HG03066 (cell line): ENCODE measurements at regions not wholly inside any gene's neighbourhood (a gene's known extent, or its start where the extent isn't known, plus 50 kb on each side); places are given as distances from the start of the nearest gene placed in this dataset.
A peak's percentile ranks its signal among the peaks of the same experiment; 100 is the strongest.

Source experiments
- ATAC-seq: cut with Tn5 transposase; IDR thresholded peaks from one replicate; pipeline ENCODE4 v1.9.1; 2021; ENCODE audit warnings: low read depth; ENCODE audit not compliant: unreplicated experiment

DNA sequence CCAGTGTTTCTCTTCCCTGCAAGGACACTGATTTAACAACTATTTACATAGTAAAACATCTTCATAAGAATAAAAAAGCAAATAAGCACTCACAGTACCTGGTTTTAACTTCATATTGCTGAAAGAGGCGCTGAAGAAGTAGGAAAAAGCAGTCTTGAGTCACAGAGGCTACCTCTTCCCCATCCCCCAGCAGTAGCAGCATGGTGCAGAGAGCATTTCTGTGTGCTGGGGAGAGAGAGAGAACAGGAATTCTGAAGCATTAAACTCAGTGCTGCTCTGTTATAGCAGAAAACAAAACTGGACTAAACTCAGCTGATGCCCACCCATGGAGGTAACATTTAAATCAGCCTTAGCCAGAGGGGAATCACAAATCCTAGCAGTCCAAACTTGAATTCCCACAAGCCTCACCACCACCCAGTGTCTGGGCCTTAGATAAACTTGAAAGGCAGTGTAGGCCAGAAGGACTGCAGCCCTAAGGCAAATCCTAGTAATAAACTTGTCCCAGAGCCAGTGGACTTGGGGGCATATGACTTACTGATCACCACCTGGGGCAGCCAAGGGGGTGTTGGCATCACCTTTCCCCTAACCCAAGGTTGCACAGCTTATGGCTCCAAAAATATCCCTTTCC, 321.8 kb upstream of the CWC22 start:
- ATAC-seq = no peak

DNA sequence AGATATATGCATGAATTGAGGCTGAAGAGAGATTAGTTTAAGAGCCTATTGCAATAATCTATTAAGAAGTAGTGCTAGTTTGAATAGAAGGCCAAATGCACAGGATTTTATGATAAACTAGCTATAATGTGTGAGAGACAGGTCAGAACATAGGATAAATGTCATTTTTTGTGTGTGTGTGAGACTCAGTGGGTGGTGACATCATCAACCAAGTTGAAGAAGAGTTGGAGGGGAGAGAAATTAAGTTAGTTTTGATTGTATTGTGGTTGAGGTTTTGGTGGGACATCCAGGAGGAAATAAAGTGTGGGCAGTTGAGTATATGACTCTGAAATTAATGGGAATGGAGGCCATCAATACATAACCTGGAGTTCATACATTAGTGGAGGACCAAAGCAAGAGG, 320.1 kb upstream of the CWC22 start:
- no peak for ATAC-seq

DNA sequence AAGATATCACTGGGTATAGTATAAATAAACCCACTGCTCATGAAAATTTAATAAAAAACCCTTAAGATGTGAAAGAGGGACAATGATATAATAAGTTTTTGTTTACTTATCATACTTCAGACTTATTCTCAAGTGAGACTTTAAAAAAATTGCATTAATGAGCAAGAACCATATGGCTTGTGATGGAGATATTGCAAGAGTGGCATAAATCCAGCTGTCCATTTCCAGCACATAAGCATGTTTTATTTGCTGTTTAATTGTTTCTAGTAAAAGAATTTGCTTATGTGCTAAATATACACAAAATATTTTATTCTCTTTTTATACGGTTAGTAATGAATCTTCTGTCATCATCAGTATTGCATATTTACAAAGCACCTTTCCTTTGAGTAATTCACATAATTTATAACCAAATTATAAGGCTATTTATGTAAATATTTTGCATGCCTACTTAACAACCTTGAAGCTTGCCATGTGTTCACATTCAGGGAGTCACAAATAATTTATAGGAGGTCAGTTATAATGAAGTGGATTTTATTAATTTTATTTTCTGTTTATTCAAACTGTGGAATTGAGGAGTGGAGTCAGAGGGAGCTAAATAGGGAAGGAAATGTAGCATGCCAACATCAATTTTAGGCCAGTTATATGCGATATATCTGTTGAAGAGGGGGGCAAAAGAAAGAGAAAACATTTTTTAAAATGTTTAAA, 318.5 kb upstream of the CWC22 start:
- ATAC-seq = no peak

DNA sequence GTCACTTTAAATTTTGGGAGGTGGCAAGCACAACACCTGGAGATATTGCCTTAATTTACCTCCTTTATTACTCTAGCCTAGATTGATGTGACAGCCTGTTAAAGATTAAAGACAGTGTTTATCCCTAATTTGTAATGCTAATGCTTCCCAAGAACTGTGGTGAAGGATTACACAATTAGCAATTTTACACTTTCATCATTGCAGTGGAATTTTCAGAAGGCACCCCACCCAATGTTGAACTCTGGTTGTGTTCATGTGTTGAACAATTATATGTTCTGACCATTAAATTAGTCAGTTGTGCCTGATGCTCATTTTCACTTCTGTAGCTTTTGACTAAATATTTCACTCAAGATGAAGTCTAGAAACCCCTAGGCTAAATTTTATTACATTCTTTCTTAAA, 317.1 kb upstream of the CWC22 start:
- no peak for ATAC-seq

DNA sequence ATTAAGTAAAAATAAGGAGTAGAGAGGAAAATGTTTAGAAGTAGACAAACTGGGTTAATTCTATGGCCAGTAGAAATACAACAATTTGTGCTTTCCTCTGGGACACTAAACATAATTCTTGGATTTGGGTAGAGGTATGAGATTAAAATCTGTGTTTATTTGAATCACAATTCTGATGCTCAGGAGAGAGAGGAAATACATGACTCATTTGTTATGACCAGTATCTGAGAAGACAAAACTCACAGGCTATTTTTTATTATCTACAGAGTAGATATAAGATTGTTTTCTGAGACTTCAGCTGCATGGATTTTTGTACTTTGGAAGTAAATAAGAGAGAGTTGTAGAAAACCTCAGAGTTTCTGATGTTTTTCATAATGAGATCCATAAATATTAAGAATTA, 315.7 kb upstream of the CWC22 start:
- no peak for ATAC-seq

DNA sequence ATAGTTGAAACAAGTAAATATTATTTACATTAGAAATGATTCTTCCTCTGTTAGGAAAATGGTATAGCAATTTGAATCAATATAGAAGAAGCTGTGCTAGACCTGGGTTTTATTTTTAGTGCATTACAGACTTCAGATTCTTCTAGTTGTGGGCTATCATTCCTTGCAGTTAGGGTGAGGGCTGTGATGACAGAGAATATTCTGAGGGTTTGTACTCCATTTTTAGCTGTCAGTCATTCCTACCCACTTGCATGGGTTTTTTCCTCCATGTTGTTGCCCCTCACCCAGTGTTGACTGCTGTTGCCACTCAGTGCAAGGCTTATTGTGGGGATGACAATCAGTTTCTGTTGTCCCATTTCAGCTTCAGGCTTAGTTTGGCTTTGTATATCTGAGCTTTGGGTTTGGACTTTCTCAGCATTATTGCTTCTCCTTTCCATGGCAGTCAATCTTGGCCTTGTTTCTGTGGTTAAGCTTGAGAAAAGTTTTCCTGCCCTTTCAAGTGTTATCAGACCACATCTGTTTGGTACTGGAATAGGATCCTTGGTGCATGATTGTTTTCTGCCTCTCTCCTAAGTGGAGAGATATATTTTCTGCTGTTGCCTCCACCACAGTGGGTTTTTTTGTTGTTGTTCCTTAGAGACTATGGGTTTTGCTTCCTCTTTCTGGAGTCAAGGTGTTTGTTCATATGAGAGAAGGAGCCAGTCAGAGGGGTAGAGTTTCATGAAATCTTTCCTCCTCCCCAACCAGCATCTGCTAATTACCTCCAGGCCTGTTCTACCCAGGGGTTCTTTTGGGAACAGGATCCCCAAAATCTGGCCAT, 312.7 kb upstream of the CWC22 start:
- peak; percentile 81 for ATAC-seq

DNA sequence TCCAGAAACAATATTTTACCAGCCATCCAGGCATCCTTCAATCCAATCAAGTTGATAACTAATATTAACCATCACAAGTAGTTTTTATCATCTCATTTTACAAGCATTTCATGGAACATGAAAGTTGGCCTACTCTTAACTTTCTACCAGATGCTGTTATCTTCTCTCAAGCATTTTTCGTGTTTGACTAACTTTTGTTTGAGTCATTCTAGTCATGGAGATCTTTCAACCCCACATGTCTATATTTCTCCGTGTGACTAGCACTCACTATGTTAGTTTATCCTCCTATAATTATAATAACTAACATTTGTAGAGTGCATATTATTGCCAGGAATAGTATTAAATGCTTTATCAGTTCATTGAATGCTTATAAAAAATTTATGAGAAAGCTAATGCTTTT, 307.0 kb upstream of the CWC22 start:
- ATAC-seq = no peak

DNA sequence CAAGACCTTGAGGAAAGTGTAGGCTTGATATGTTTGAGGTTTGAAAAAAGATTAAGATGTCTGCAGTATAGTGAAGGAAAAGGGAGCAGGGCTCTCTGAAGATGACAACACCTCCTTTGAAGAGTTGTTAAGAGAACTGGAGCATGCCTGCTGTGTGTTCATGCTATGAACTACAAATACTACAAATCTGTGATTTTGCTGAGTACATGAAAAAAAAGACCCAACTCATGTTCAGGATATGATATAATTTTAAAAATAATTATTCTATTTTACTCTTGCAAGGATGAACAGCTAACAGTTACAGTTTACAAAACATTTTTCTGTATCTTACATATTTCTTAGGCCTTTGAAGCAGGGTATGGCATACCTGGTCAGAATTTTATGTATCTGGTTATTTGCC, 305.4 kb upstream of the CWC22 start:
- no peak for ATAC-seq

DNA sequence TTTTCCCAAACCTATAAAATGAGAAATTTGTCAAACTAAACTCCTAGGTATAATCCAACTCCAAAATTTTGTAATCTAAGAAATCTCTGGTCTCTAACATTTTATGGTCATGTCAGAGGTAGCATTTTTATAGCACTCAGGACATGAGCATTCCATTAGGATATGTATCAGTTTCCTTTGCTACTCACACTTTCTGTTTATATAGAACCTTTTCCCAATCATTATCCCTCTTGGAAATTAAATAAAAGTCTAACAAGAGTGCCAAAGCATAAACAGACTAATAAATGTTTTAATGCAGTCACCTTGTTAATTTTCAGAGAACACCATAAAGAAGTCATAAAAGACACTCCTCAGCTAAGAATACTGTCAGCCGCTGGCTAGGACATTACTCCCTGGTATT, 300.0 kb upstream of the CWC22 start:
- ATAC-seq = no peak

DNA sequence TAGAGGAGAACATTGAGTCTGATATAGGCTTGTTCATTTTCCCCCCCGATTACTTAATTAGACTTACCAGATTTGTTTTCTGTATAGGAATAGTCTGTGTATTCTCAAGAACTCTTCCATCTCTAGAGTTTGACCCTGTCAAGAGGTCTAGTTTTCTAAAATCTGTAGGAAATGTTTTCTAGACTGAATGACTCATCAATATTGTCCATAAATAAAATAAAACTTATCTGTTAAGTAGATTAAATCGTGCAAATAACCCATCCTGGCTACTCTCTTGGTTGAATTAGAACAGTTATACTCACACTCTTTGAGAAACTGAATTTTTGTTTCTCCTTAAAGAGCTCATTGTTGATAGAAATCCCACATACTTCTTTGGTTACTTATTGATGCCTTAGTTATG, 299.2 kb upstream of the CWC22 start:
- ATAC-seq = no peak

DNA sequence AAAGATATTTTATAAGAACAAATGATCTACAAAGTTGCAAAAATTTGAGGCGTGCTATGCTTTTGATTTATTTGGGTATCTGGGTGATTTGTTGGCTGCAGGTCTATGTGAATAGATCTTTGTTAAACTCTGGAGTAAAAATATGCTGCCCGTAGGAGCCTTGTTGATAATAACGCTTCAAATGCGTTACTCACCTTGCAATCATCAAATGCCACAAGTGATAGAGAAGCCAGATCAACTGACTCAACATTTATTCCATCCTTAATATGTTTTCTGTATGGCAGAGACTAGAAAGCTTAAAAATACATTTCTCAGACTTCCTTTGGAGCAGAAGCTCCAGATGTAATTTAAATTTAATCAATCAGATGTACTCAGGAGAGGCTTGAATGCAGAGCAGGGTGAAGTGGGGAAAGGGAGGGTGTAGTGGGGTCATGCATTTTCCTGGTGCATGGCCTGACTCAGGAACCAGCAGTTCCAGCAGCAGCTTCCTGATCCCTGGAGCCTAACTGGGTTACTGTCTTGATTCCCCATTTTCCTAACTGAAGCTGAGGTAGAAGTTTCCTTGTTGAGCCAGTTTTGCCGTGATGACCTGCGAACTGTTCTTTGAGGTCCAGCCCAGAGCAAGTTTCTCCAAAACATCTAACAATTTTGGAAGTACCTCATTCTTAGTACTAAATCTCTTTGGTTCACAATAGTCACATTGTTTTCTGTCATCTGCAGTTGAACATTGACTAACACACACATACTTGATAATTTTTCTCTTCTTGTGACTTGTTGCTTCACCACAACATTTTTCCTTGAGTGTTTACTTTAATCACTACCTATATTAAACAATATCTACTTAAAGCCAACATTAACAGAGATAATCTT, 284.7 kb upstream of the CWC22 start:
- ATAC-seq = no peak

DNA sequence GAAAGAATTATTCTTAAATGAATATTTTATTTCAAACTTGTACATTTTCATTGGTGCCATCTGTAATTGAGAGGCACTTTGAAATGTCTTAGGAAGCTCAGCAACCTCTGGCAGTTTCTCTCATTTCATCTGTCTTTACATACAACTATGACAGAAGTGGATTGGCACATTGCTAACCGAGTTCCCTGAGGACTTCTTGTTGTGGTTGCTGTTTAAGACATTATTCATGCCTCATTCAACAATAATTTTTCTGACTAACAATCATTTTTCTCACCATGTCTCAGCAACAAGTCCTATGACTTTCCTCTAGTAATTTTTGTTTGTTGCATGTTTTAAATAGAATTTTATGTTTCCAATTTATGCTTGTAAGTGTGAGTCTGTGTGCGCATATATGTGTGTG, 284.0 kb upstream of the CWC22 start:
- no peak for ATAC-seq

DNA sequence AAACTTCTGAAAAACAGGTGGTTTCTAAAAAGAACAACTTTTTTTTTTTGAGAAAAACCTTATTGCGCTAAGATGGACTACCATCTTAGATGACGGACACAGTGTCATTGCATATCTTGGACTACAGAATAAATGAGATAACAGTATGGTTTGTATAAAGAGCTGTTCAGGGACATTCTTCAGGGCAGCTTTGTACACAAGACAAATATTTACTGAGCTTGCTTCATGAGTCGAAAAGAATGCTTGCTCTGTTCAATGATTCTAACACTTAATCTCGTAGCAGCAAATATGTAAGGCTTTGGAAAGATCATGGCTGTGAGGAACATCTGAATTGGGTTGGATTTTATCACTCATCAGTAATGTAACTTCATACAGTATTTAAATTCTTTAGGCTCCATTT, 282.5 kb upstream of the CWC22 start:
- no peak for ATAC-seq

DNA sequence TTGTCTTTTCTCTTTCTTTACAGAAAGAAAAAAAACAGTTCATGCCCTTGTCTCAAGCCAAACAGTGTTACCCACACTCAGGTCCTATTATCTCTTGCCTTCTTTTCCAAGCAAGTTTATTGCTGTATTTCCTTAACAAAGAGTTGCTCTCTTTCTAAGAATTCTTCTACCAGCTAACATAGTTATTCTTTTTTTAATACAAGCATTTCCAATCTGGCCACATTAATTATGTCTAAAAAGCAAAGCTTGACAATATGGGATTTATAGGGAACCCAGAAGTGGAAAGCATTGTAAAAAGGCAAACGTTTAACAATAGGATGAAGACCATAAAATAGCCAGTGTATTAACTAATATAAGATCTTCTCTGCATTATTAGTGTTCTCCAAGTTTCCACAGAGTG, 272.5 kb upstream of the CWC22 start:
- ATAC-seq = no peak

DNA sequence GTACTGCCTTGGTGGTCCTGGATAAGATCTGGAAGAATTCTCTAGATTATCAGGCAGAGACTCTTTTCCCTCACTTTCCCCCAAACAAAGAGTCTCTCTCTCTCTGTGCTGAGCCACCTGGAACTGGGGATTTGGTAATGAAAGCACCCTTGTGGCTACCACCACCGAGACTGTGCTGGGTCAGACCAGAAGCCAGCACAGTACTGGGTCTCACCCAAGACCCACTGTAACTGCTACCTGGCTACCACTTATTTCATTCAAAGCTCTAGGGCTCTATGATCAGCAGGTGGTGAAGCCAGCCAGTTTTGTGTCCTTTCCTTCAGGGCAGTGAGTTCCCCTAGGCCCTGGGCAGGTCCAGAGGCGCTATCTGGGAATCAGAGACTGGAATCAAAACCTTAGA, 269.6 kb upstream of the CWC22 start:
- ATAC-seq = no peak

DNA sequence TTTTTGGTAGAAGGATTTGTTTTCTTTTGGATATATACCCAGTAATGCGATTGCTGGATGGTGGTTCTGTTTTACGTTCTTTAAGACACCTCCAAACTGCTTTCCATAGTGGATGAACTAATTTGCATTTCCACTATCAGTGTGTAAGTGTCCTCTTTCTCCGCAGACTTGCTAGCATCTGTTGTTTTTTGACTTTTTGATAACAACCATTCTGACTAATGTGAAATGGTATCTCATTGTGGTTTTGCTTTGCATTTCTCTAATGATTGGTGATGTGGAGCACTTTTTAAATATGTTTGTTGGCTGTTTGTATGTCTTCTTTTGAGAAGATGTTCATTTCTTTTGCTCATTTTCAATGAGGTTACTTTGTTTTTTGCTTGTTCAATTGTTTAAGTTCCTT, 260.9 kb upstream of the CWC22 start:
- no peak for ATAC-seq

DNA sequence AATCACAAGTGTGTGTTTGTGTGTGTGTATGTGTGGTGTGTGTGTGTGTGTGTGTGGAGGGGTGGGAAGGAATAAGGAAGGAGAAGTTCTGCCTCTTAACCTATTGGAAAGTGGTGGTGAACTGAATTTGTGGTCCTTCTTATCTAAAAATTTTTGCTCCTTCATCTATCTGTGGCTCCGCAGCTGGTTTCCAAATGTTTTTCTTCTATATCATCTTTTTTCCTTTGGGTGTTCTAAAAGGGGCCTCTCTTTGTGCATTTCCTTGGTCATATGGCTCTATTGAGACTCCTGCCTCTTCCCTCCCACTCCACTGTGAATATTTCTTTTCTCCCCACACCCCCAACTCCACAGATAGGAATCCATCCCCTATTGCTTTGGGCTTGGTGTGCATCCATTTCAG, 254.9 kb upstream of the CWC22 start:
- ATAC-seq = no peak

DNA sequence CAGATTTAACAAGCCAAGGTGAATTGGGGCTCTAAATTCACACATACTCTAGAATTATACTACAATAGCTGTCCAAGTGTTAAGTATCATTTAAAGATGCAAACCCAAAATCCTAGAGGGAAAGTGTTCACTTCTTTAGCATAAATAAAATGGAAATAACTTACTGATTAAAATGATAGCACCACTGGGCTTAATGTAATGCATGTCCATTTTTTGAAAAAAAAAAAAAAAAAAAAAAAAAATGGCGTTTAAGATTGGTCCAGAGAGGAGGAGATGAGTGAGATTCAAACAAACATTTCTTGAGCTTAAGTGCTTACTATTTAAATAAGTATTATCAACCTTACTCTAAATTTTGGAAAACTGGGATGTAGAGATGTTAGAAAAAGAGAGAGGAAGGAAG, 251.5 kb upstream of the CWC22 start:
- no peak for ATAC-seq

DNA sequence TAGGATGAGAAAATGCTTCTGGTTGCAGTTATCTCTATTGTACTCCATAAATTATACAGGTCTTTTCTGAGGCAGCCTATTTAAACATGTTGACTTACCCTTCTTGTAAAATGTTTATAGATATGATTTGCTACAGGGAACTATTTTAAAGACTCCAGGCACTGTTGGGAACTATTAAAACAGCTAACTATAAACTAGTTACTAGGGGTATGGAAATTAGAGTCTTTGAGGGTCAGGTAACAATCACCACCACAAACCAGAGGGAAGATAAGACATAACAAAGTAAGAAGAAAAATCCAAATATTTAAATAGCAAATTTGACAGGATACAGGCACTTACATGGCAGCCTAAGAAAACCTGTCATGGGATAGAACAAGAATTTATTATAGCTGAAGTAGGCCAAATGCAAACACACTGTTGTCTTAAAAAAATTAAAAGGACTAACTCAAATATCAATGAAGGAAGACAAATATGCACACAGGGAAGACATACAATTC, 251.0 kb upstream of the CWC22 start:
- no peak for ATAC-seq

DNA sequence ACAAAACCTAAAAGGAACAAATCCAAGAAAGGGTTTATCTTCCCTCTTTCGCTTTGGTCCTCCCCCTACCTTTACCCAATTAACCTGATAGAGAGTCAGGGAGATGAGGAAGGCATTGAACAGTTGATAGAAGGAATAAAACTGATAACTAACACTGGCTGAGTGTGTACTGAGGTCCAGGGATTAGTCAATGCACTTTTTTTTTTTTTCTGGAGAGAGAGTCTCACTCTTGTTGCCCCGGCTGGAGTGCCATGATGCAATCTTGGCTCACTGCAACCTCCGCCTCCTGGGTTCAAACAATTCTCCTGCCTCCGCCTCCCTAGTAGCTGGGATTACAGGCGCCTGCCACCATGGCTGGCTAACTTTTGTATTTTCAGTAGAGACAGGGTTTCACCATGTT, 250.2 kb upstream of the CWC22 start:
- no peak for ATAC-seq

DNA sequence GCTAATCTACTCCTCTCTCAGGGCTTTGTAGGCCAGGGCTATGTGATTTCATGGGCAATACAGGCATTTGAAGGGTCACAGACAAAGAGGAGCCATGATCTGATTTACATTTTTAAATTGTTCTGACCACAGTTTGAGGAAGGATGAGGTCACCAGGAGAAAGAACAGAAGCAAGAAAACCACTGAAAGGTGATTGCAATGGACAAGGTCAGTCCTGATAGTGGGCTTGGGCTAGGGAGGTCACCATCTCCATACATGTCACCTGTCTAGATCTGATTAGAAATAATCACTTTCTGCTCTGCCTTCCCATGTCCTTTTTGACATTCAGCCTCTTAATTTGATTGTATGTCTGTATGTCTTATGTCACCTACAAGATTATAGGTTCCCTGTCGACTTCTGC, 248.9 kb upstream of the CWC22 start:
- ATAC-seq = no peak
